PFSK-1 (cell line): ENCODE measurements at regions not wholly inside any gene's neighbourhood (a gene's known extent, or its start where the extent isn't known, plus 50 kb on each side); places are given as distances from the start of the nearest gene placed in this dataset.

Experiments
- POLR2AphosphoS5 ChIP-seq: IDR thresholded peaks from 2 replicates; pipeline ENCODE4 v1.6.1; 2012; ENCODE audit warnings: low read depth, mild to moderate bottlenecking, control low read depth, low read length, moderate library complexity
- REST ChIP-seq, 2 experiments: IDR thresholded peaks; 2 replicates each; pipeline versions ENCODE4 v1.6.1 to v1.8.0; 2011 to 2012; ENCODE audit warnings: low read depth in 2 of 2, low read length in 2 of 2, control low read depth in 1 of 2, inconsistent platforms in 1 of 2, mild to moderate bottlenecking in 1 of 2, moderate library complexity in 1 of 2; ENCODE audit not compliant: insufficient read depth in 1 of 2
- SIN3A ChIP-seq: IDR thresholded peaks from 2 replicates; pipeline ENCODE4 v1.6.1; 2012; ENCODE audit warnings: mild to moderate bottlenecking, low read length, moderate library complexity, borderline replicate concordance; ENCODE audit not compliant: insufficient read depth
- TAF1 ChIP-seq: IDR thresholded peaks from 2 replicates; pipeline ENCODE4 v1.6.1; 2012; ENCODE audit warnings: low read length, control low read depth, borderline replicate concordance; ENCODE audit not compliant: insufficient read depth

DNA sequence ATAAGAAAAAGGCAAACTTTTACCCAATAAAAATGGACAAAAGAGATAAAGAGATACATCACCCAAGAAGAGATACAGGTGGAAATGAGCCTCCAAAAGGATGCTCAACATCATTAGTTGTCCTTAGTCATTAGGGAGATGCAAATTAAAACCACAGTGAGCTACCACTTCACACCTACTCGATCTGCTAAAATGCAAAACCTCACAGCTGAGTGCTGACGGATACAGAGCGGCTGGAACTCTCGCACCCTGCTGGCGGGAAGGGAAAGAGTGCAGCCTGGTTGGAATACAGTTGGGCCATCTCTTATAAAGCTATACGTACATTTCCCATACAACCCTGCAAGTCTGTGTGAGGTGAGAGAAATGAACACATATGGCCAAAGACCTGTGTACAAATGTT, 78.5 kb upstream of the PRR20G start:
- TF ChIP-seq REST (IDR thresholded peaks at IDR 0.05; ENCODE audit: insufficient read depth in 1 of 2, low read depth in 2 of 2, low read length in 2 of 2), result no peak
- no peak for TF ChIP-seq SIN3A
- TF ChIP-seq POLR2AphosphoS5, result no peak
- no peak for TF ChIP-seq TAF1
